Stimulated activated CD8-positive, alpha-beta memory T cell treated with anti-CD3 and anti-CD28 coated beads, Interleukin-2, amount 100 ng/mL, for 48 hours (primary cell): ENCODE measurements at regions not wholly inside any gene's neighbourhood (a gene's known extent, or its start where the extent isn't known, plus 50 kb on each side); places are given as distances from the start of the nearest gene placed in this dataset.

Experiments used
- DNase-seq, 2 donors: peaks; one replicate each; pipeline ENCODE4 v3.0.0-alpha.2; 2020; ENCODE audit warnings: low read depth in 2 of 2

DNA sequence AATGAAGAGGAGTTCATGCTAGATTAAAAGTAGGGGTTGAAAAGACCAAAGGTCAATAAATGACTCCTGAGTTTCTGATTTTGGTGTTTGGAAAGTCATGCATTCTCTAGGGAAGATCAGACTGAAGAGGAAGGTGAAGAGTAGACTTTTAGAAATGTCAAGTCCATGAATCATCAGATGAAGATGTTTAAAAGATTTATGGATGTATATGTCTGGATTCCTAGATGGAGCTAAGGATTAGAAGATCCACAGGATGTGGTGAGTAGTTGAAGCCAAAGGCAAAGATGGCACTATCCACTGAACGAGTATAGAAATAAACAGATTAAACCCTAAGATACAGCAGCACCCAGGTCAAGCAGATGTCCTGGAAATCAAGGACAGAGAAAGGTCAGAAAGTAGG lies 298.5 kb downstream of the GPAM start:
- no peak for DNase-seq

DNA sequence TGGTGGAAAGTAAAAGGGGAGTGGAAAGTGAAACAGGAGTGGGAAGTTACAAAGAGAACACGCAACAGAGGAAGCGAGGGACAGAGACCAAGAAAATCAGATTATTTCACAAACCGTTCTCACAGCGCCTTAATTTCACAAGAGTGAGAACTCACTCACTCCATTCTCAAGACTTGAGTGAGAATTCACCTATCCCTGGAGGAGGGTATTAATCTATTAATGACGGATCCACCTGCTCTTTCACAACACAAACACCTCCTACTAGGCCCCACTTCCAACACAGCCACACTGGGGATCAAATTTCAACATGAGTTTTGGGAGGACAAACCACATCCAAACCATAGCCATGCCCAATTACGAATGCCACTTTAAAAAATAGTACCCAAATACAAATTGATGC lies 297.6 kb downstream of the GPAM start:
- DNase-seq = no peak

DNA sequence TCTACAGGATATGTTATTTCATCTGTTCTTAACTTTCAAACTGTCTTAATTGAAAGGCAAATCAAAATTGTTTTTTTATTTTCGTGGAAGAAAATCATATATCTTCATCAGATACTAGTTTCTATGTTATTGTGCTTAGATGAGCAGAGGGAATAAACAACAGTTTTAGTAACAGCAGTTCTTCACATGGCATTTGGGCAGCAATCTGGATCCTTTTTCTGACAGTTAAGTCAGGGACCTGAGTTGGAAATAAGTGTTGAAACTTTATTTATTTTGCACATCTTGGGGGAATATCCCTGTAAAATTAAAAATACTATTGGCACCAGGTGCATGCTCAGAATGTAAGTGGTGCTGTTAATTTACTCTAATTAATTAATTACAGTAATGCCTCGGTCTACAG lies 296.3 kb downstream of the GPAM start:
- no peak for DNase-seq

DNA sequence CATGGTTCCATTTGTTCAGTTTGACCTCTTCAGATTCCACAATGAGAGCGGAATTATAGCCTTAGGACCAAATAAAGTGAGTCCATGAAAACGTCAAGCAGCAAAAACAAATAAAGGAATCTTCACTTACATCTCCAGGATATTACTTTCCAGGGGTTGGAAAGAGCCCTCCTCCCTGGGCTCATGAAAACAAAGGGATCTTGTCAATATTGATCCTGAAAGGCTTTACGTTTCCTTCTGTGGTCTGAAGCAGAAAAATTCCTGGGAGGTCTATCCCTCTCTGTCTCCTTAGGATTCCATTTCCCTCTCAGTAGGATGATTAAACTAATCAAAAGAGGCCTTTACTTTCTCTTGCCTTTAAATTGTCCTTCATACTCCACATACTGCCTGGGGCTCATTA lies 293.5 kb downstream of the GPAM start:
- DNase-seq = no peak

DNA sequence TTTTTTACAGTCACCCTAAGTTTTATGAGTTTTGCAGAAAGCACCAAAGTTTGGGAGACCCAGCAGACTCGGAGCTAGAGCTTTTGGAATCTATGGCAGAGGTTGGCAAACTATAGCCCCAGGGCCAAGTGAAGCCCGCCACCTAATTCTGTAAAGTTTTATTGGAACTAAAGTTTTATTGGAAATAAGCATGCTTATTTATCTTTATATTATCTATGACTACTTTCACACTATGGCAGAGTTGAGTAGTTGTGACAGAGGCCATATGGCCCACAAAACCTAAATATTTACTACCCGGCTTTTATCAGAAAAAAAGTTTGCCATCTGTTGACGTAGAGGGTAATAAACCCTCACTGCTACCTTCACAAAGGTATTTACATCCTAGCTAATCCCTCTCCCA lies 267.6 kb downstream of the GPAM start:
- DNase-seq = no peak

DNA sequence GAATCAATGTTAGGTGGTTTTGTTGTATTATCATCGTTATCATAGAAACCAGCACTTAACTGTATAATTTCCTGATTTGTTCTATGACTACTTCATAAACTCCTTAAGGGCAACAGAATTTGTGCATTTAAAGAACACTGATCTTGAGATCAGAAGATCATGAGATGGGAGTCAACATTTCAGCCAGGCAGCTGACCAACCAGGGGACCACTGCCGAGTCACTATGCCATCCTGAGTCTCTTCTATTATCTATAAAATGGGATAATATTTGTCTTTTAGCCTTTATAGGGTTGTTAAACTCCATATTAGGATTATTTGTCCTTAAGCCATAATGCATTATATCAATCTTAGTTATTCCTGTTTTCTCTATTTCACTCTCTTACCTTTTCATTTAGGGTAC lies 261.7 kb downstream of the GPAM start:
- DNase-seq = no peak

DNA sequence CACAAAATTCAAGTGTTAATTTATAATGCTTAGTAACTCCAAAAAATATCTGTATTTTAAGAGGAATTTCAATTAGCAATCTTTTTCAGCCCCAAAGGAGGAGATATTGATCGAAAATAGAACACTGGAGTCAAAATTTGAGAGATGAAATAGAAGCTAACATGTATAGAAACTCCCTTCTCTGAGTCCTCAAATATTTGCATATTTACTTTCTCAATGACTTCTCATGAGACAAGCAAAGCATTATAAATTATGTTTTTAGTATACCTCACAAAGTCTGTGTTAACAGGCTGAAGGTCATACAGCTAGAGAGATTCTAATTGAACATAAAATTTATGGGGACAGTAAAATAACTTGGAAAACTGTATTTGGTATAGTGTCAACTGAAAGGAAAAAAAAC lies 260.5 kb downstream of the GPAM start:
- DNase-seq = no peak

DNA sequence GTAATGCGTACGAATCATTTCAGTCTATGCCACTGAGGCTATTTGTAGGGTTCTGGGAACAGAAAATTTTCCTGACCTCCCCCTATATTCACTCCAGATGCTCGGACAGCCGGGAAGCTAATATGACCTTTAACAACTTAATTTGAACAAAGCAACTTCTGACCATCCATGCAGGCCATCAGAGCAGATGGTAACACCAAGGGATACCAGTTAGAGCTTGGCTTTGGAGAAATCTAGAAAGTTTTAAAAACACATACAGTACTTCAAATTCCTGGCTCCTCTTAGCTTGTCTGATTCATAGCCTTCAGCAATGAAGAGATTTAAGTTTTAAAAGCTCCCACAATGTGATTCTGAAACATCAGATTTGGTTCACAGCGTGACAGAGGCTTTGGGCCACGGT lies 257.3 kb downstream of the GPAM start:
- DNase-seq = no peak

DNA sequence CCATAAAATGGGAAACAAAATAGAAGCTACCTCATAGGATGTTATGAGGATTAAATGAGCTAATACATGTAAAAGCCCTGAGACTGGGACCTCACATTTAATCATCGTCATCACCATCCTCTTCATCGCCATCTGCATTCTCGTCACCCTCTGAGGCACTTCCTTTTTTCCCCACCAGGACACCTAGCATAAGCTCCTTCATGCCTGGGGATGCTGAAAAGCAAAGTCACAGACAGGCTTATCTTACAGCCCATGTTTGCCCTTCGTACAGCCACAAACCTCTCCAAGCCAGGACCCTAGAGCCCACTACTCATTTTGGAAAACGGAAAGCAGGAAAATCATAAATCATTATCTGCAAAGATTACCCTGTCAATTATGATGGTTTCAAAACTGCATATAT lies 249.6 kb downstream of the GPAM start:
- DNase-seq = no peak

DNA sequence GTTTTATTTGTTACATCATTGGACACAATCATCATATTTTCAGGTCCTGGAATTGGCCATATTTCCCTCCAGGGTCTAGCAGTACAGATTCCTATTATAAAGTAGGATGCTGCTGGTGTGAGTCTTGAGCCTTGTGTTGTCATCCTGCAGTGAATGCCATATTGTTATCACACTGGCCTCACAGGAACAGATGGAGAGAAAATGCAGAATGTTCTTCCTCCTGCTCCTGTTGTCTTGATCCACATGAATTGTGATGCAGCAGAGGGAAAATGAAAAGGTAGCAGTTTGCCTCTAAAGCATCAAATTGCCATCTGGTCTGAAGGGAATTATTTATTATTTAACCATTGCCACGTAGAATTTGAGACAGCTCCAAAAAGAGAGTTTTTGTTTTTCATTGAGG lies 248.6 kb downstream of the GPAM start:
- no peak for DNase-seq

DNA sequence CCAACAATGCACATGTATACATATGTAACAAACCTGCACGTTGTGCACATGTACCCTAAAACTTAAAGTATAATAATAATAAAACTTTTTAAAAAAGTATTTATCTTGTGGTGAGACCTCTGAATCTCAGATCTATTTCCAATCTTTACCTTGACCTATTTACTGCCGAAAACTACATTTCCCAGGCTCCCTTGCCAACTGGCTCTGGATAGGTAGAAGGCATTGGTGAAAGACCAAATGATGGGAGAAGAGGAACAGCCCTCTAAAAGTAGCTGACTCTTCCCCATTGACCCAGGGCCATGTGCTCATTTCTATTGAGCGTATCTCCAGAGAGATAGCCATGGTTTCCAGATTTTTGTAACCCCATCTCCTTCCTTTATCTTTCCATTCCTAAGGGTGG lies 247.4 kb downstream of the GPAM start:
- no peak for DNase-seq

DNA sequence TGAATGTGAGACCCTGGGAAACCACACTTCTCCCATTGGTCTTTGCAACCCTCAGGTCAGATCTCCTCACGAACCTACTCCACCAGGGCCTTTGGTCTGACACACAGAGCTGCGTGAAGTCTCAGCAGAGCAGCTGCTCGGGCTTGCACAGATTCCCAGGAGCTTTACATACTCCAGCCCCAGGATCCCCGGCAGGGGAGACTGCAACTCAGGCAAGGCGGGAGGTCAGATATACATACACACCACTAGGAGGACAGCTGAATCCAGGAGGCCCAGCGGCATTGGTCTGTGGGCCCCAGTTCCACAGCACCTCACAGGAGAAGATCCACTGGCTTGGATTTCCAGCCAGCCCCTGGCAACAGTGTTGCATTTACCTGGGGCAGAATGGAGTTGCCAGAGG lies 239.2 kb downstream of the GPAM start:
- DNase-seq = no peak

DNA sequence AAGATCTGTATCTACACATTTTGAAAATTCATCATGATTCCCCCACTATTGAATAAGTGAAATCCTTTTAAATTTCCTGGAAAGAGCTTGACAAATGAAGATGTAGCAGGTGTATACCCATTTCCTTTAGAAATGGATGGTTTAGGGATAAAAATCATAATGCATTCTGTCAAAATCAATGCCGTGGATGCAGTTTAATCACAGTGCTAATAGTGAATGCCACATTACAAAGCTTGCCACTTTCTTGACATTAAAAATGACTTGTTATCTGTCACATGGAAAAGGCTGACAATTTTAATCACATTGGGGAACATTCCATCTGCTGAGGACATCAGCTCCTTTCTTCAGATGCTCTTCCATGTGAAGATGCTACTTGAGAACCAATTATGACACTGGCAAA lies 229.6 kb downstream of the GPAM start:
- DNase-seq = no peak

DNA sequence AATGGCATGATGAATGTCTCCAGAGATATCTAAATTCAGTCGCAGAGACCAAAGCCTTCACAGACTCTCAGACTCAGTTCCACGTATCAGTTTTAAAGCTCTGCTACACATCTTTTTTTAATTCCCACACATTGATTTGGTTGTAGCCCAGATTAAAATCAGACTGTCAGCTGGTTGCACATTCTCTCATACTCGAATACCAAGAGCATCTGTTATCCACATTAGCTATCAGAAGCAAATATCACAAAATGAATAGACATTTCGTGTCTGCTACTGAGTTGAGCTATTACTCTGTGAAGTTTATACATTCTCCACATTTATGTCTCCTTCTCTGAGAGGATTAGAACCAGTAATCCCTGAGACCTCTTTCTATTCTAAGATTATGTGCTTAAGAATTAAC lies 229.2 kb downstream of the GPAM start:
- DNase-seq = no peak

DNA sequence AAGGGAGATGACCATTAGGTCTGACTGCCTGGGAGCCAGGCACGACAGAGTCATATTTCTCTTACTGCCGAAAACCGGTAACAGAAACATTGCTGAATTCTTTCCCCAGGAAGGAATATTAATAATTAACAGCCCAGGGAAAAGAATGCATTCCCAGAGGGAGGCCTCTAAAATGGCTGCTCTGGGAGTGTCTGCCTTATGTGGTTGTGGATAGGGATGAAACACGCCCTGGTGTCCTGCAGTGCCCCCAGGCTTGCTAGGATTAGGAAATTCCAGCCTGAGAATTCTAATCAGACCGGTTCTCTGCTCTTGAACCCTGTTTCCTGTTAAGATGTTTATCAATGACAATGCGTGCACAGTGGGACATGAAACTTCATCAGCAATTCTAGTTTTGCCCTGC lies 226.7 kb downstream of the GPAM start:
- no peak for DNase-seq

DNA sequence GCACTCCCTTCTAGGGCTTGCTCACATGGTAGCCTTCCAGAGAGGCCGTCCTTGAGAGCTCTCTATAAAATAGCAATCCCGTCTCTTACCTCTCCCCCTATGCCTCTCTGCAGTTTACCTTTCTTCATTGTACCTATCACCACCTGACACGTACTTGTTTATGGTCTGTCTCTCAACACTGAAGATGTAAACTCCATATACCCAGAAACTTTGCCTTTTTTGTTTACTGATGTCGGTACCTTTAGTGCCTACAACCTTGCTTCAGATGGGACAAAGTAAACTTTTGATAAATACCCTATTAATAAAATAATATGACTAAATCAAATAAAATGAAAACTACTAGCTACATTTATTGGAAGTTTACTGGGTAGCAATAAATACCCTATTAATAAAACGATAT lies 220.6 kb downstream of the GPAM start:
- DNase-seq = no peak

DNA sequence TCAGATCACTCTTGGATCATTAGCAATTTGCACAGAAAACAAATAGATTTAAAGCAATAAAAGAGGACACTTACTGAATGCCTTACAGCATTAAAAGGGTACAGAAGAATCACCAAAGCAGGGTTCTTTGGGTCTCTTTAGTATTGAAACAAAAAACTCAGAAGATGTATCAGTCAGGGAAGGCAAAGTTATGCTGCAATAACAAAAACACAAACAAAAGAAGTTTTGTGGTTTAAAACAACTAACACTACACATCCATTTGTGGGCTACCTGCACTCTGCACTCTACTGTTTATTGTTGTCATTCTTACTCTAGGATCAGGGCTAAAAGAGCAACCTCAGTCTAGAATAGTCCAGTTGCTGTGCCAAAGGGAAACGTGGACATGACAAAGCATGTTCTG lies 216.4 kb downstream of the GPAM start:
- DNase-seq = no peak

DNA sequence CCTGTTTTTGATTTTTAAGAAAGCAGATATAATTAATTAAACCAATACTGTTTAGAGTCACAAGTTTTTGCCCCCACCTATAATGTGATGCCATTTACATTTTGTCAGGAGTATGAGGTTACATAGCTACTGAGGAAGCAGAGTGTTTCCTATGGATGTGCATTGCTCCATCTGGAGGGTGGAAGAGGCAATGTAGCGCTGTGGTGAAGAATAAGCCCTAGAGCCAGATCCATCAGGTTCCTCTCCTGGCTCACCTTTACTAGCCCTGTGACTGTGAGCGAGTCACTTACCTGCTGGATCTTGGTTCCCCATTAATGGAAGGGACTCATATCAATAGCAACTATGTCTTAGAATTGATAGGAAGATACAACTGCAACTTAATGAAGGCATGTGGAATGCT lies 216.0 kb downstream of the GPAM start:
- DNase-seq = no peak

DNA sequence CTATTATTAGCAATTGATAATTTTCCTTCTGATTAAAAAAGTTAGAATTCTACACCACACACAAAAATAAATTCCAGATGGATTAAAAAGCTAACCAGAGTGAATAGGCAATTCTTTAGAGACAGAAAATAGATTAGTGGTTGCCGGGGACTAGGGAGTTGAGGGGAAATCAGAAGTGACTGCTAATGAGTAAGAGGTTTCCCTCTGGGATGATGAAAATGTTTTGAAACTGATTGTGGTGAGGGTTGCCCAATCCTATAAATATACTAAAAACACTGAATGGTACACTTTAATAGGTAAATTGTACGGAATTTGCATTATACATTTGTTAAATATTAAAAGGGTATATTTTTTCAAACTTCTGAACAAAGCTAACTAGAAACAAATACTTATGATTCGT lies 214.9 kb downstream of the GPAM start:
- DNase-seq = no peak

DNA sequence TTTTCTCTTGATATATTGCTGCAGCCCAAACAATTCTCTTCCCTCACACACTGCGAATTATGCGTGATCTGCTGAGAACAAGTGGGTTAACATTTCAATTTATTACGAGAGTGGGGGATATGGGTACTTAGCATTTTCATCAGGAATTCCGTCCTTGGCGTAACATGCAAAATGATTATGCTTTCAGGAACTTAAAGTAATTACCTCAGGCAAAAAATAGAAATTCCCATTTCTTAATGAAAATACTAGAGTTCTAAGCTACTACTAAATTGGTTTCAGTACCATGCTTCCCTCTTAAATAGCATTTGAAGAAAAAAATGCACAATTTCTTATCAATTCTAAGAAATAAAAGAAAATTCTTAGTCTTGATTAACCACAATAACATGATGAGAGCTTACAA lies 213.5 kb downstream of the GPAM start:
- DNase-seq = no peak

DNA sequence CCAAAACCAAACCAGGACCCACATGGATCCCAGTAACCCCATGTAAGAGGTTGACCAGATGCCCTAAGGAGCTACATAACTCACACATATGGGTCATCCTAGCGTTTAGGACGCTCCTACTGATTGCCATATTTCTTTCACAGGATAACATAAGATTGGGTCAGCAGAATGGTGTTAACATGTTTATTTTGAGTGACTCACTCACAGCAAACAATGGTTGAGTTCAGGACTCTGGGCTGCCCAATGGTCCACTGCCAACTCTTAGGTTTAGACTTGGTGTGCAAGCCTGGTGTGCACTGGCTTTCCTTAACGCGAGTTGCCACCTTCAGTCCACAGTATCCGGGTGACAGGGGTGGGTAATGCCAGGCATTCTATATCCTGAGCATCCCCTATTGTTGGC lies 211.5 kb downstream of the GPAM start:
- no peak for DNase-seq

DNA sequence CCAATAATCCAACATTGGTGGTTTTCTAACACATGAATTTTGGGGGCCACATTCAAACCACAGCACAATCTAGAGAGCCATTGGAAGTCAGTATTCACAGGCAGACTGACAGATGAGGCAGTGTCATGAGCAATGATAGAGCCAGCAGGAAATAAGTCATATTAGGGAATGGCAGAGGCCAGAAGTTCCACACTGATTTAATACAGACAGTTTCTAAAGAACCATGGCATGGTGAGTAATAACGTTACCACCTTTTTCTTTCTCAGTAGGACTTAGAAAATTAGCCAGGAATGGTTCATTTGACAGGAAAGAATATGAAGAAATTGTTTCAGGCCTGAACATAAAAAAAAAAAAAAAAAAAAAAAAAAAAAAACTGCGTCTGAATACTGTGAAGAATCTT lies 210.3 kb downstream of the GPAM start:
- DNase-seq = no peak

DNA sequence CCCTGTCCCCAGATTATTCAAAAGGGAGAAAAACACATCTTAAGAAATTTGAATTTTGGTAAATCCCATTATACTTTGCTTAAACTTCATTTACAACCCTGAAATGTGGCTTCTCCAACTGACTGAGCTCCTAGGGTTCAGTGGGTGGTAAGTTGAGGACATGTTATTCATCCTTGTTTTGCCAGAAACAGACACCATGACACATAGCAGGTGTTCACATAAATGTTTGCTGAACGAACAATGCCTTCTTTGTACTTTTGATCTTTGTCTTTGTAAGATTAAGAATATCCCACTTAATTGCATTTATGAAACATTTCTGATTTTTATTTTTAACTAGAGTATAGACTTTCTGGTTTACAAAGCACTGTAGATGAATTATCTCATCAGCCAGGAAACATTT lies 209.7 kb downstream of the GPAM start:
- no peak for DNase-seq

DNA sequence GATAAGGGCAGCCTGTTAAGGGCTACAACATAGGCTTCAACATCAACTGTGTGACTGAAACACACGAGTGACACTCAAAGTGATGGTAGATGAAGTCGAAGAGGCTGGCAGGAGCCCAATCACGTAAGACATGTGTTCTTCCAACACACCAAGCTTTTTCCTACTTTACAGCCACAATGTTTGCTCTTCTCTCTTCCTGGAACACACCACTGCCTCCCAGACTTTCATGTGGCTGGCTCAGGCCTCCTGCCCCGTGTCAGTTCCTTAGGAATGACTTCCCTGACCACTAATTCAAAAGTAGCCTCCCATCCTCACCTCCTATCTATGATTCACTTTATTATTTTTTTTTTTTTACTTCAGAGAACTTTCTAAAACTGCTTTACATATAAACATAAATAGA lies 209.2 kb downstream of the GPAM start:
- no peak for DNase-seq

DNA sequence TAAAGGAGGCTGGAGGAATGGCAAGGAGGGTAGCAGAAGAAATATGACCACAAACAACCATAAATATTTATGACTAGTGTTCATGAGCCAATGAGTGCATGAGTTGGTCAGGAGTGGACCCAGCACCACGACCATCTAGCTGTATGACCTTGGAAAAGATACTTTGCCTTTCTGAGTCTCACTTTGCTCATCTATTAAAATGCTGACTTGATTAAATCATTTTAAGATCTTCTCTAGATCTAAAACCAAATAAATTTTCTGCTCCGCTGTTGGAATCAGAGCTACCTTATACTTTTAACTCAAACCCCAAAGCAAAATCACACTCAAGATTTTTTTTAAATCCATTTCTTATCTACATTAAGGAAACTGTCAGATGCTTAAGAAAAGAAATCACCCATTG lies 207.0 kb downstream of the GPAM start:
- DNase-seq = no peak
